Stimulated activated CD8-positive, alpha-beta memory T cell treated with anti-CD3 and anti-CD28 coated beads, Interleukin-15, amount 100 ng/mL, for 1 hour (primary cell): ENCODE measurements at regions not wholly inside any gene's neighbourhood (a gene's known extent, or its start where the extent isn't known, plus 50 kb on each side); places are given as distances from the start of the nearest gene placed in this dataset.
"Not testable (repeated sequence)": the region's sequence is repeated elsewhere in the genome, so short reads cannot be mapped to it uniquely, and the experiment has no call there.

Source experiments
- DNase-seq: peaks from one replicate; pipeline ENCODE4 v3.0.0-alpha.2; 2020; ENCODE audit warnings: low read depth

DNA sequence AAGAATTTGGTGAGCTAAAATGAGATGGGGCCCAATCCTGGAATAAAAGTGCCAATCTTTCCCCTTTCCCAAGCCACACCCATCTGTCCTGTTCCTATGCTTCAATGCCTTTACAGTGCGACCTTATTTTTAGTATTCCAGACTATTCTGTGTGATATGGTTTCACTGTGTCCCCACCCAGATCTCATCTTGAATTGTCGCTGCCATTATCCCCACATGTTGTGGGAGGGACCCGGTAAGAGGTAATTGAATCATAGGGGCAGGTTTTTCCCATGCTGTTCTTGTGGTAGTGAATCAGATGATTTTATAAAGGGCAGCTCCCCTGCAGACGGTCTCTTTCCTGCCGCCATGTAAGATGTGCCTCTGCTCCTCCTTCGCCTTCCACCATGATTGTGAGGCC is 129.3 kb upstream of the KIF26B start:
- DNase-seq, result no peak

DNA sequence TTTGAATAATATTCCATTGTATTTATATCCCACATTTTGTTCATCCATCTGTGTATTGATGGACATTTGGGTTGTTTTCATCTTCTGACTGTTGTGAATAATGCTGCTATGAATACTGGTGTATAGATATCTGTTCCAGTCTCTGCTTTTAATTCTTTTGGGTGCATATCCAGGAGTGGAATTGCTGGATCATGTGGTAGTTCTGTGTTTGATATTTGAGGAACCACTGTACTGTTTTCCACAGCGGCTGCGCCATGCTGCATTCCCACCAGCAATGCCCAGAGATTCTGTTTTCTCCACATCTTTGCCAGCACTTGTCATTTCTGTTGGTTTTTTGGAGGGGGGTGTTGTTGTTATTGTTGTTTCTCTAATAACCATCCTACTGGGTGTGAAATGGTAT is 131.6 kb upstream of the KIF26B start:
- DNase-seq, result no peak

DNA sequence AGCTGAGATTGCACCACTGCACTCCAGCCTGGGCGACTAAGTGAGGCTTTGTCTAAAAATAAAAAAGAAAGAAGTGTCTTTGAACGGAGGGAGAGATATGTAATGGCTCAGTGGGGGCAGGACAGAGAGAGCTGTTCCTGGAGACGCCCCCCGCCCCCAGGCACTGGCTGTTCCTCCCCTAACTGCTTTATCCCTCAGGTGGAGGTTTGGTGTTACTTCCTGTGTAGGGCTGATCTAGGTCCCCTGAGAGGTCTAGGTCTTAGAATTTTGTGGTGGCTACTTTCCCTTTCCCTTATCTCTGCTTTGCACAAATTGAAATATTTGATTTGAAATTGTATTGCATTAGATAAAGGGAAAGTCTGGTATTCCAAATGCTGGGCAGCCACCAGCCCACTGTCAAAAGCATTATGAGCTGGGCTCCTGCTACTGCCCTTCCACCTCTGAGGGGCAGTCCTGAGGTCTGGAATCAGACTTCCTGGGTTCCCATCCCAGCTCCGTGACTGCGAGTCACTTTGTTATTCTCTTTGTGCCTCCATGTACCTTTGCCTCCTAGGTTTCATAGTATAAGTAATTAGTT is 134.8 kb upstream of the KIF26B start:
- DNase-seq, result no peak

- DNase-seq, result no peak
Observed at GRCh38 chr1:245016700-245017099, 138.1 kb upstream of the KIF26B start.

- no peak for DNase-seq
Observed at GRCh38 chr1:245015031-245015430, 139.8 kb upstream of the KIF26B start.

DNA sequence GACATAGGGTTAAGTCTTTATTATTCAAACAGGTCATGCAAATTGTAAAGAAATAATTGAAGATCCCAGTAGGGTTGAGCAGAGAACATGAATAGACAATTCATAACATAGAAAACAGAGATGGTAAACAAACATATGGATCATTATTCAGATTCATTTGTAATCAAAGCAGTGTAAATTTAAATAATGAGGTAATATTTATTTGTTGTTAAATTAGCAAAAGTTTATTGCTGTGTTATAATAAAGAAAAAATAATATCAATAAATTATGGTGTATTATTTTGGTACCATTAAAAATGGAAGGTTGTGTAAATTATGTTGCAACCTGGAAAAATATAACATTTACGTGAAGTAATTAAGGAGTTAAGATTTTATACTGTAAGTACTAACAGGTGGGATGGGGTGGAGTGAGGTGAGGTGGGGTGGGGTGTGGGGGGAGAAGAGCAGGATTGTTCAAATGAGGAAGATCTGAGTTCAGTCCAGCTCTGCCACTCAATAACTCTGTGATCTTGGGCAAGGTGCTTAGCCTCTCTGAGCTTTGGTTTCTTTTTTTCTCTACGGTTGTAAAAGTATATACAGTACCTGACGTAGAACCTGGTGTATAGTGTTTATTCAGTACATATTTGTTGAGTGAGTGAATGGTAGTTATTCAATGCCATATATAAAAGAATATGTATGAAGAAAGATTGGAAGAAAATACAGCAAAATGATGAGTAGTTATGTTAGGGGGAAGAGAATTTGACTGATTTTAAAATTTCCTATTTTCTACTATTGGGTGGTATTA is 140.3 kb upstream of the KIF26B start:
- no peak for DNase-seq

DNA sequence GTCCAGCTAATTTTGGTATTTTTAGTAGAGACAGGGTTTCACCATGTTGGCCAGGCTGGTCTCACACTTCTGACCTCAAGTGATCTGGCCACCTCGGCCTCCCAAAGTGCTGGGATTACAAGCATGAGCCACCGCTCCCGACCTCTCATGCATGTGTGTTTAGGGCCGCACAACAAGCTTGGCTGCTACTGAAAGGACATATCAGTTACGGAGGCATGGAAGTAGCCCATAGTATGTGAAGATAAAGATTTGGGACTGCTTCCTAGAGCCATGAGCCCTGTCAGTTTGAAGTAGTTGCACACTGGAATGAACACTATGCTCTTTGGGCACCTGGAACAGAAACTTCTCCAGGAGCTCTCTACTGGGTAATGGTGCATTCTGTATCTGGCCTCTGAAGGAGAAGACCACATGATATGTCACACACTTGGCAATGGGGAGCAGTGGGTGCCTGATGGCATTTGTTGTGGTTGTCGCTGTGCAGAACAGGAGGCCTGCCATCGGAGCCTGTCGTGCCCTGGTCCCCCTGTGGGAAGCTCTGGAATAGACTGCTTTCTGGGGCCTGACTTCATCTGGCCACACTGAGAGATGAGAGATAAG is 144.7 kb upstream of the KIF26B start:
- no peak for DNase-seq

- no peak for DNase-seq
Observed at GRCh38 chr1:245008761-245009160, 144.4 kb upstream of the HNRNPU start.

GRCh38 chr1:245007852-245008251 is 143.5 kb upstream of the HNRNPU start:
- no peak for DNase-seq

- no peak for DNase-seq
Observed at GRCh38 chr1:245003246-245003645, 138.9 kb upstream of the HNRNPU start.

DNA sequence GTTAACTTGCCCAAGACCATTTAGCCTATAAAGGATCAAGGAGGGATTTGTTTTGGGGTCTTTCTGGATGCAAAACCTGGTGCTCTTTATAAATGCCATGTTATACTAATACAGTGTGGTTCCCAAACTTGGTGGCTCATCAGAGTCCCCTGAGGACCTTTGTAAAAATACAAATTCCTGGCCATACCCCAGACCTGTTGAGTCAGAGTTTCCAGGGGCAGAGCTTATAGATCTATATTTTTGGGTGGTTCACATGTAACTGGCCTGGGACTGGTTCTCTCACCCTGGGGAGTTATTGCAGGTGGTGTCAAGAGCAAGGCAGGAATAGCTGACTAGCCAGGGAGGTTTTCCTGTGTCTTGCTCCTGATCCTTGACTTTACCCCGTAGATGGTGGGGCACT is 136.9 kb upstream of the HNRNPU start:
- DNase-seq, result no peak

- DNase-seq, result no peak
Observed at GRCh38 chr1:245000872-245001188, 136.5 kb upstream of the HNRNPU start.

DNA sequence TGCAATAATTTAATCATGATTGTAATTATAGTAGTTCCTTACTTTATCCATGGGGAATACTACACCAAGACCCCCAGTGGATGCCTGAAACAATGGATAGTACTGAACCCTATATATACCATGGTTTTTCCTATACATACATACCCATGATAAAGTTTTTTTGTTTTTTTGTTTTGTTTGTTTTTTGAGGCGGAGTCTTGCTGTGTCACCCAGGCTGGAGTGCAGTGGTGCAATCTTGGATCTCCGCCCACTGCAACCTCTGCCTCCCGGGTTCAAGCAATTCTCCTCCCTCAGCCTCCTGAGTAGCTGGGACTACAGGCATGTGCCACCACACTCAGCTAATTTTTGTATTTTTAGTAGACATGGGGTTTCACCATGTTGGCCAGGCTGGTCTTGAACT is 135.3 kb upstream of the HNRNPU start:
- not testable (repeated sequence) for DNase-seq

DNA sequence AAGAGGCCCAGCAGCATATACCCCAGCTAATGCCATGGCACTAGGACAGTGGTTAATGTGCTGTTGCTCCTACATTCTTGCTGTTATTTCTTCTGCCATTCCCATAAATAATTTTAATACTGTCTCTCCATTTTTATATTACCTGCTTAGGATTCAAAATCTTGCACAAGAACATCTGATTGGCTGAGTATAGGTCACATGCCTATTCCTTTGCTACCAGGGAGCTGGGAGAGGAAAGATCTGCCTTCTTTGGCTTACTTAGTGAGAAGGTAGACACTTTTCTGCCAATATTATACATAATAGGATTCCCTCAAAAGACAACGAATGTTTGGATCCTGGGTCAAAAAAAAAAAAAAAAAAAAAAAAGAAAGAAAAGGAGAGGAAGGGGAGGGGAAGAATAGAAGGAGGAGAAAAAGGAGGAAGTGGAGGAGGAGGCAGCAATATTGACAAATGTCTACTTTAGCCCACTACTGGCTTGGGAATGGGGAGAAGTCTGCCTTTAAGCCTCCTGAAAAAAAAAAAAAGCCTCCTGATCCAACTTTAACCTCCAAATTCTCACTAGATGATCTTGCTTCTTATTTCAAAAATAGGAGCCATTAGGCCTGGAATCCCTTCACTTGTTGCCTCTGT is 134.5 kb upstream of the HNRNPU start:
- no peak for DNase-seq

DNA sequence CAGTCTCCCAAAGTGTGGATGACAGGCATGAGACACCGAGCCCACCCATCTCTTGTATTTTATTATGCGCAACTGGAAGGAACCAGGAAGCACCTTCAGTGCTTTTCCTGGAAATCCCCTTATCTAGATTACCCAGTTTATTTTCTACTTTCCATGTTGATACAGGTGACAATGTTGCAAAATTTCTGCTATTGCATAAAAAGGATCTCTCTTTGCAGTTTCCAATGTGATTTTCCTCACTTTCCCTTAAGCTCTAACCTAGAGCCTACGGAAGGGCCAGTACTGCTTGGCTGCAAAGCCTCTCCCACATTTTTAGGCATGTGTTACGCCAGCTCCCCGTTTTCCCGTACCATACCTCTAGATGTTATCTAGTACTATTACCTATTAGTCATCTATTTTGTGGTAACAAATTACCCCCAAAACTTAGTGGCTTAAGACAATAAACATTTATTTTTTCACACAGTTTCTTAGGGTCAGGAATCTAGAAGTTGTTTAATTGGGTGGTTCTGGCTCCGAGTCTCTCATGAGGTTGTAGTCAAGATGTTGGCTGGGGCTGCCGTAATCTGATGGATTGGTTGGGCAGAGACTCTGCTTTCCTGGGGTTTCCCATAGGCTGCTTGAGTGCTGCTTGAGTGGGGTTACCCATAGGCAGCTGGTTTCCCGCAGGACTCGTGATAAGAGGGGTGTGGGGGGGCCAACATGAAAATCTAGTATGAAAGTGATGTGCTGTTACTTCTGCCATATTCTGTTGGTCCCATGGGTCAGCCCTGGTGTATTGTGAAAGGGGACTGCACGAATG is 131.5 kb upstream of the HNRNPU start:
- no peak for DNase-seq

- no peak for DNase-seq
Observed at GRCh38 chr1:244992833-244993232, 128.5 kb upstream of the HNRNPU start.

GRCh38 chr1:244989813-244990212 is 125.5 kb upstream of the HNRNPU start:
- no peak for DNase-seq

- no peak for DNase-seq
Observed at GRCh38 chr1:244988521-244988920, 124.2 kb upstream of the HNRNPU start.

- no peak for DNase-seq
Observed at GRCh38 chr1:244980605-244981004, 116.3 kb upstream of the HNRNPU start.

- no peak for DNase-seq
Observed at GRCh38 chr1:244974550-244974949, 110.2 kb upstream of the HNRNPU start.

- DNase-seq, result no peak
Observed at GRCh38 chr1:244974106-244974505, 109.8 kb upstream of the HNRNPU start.

DNA sequence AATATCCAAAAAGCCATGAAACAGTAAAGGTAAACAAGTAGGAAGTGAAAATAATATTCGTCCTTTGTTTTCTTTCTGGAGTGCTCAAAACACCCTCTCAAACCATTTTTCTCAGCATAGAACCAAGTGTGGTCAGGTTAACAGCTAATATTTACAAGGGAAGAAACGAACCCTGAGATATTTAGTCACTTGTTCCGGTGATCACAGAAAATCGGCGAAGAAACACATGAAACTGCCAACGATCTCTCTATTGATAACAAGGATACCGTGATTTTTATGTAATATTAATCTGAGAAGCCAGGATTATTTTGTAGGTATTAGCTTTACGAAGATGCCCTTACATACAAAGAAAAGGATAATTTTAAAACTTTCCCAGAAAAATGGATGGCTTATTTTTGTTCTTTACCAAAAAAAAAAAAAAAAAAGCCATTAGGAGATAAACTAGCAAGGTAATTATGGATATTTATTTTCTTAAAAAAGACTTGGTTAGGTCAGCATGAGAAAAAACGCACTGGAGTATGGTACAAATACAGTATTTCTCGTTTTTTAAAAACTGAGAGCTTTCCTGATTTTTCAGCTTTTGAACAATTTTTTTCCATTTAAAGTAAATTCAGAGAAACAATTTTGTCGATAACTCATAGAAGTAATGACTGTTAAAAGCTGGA is 107.3 kb upstream of the HNRNPU start:
- no peak for DNase-seq
